Epidermal melanocyte (primary cell): ENCODE measurements at regions not wholly inside any gene's neighbourhood (a gene's known extent, or its start where the extent isn't known, plus 50 kb on each side); places are given as distances from the start of the nearest gene placed in this dataset.

Experiments
- DNase-seq: peaks from one replicate; pipeline ENCODE4 v3.0.0; 2011; ENCODE audit warnings: low spot score; ENCODE audit not compliant: insufficient read length

DNA sequence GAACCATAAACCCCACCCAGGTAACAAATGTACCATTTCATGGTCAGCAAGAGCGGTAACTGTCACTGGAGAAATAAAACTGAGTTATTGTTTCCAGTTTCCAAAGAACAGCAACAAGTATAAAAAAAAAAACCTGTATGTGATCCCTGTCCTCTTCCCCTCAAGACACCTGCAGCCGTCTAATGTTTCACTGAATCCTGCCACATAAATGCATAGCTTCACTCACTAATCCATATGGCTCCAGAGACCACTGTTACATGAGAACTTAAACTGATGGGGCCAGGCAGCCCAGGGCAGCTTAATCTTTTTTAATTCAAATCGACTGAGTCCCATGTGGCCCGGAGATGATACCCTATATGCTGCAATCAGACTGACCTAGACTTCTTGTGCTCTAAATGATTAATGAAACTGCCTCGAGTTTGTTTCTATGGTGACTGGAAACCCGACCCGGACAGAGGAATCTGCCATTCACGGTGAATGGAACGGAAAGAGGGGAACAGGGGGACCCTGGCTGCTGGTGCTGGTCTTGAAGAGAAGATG is 60.9 kb upstream of the SIX2 start:
- no peak for DNase-seq

DNA sequence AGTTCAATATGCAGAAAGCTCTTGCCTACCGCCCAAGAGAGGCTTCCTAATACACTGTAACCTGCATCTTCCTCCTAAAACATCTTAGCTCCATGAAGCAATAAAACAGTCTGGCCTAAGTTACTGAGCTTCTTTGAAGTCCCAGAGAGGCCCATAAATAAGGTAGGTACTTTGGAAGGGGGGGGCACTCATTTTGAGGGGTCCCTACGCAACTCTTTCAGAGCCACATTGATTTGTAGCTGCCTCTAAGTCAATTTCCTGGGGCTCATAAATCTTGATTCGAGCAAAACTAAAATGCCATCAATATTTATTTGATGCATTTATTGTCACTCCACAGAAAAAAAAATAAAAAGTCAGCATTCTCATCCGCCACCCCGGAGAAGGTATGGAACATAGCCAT is 60.4 kb upstream of the SIX2 start:
- no peak for DNase-seq

DNA sequence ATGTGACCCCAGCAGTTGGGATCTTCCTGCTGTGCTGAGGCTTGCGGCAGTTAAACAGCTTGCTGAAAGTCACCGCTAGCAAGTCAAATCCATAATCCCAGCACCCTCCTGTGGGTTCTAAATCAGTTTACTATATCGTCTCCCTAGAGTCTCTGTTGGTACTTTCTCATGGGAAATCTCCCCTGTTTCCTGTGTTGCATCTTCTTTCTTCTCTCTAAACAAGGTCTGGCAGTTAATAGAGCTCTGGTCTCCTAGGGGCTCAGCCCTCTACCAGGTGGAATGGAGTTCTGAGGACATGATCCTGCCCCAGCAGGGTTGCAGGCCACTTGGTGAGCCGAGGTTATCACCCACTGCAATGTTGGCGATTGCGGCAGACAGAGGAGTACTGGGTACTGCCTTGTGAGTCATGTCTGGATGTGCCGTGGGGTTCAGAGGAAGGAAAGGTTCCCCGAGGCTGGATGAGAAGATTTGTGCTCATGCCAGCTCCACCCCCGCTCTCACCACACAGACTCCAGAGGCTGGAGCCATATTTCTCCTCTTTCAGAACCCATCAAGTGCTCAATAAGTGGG is 59.4 kb upstream of the SIX2 start:
- no peak for DNase-seq

DNA sequence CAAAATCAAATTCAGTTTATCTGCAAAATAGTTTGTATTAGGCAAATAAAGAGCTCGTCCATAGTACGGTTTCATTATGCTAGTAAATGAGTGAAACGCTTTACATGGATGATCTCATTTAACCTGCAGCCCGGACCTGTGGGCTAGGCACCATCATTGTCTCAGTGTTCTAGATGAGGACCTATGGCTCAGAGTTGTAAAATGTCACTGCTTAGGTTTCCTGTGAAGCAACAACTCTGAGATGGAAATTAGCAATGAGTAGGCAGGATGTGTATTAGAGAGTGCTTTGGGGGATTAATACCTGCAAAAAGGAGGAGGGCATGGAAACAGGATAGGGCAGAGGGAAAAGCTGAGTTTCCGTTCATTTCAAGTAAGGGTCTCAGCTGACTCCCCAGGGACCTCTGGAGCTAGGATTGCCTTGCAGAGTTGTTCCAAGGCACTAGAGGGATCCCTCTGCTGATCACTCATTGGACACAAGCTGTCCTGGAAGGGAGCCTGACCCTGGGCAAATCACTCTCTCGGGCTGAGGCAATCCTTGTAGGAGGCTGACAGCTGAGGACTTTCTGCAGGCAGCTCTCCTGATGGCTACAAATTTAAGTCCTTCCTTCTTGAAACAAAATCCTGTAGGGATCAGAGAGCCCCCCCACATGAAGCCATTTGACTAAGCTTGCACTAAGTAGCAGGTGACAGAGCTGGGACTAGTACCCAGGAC is 58.8 kb upstream of the SIX2 start:
- no peak for DNase-seq
